ENCODE measurements at regions not wholly inside any gene's neighbourhood (a gene's known extent, or its start where the extent isn't known, plus 50 kb on each side); places are given as distances from the start of the nearest gene placed in this dataset.

DNA sequence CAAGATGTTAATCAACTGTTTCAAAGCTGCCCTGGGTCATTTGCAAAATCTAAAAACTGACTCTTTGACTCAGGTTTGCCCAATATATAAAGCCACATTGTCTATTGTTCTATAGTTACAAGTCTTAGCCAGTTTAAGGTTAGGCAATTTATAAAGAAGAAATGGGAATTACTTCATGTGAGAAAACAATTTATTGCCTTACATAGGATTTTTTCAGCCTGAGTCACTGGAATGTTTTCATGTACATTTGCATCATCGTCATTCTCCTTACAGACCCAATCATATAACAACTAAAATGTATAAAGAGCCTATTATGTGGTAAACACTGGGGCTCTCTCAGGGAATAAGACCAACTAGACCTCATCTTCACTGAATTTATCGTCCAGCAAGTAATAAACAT is 100.3 kb upstream of the PLEKHG7 start:
- H3K4me3 ChIP-seq (replicated peaks; ENCODE audit: low read depth, low read length): no peak overlapping the region
- TF ChIP-seq, protein P1, sequence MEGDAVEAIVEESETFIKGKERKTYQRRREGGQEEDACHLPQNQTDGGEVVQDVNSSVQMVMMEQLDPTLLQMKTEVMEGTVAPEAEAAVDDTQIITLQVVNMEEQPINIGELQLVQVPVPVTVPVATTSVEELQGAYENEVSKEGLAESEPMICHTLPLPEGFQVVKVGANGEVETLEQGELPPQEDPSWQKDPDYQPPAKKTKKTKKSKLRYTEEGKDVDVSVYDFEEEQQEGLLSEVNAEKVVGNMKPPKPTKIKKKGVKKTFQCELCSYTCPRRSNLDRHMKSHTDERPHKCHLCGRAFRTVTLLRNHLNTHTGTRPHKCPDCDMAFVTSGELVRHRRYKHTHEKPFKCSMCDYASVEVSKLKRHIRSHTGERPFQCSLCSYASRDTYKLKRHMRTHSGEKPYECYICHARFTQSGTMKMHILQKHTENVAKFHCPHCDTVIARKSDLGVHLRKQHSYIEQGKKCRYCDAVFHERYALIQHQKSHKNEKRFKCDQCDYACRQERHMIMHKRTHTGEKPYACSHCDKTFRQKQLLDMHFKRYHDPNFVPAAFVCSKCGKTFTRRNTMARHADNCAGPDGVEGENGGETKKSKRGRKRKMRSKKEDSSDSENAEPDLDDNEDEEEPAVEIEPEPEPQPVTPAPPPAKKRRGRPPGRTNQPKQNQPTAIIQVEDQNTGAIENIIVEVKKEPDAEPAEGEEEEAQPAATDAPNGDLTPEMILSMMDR (IDR thresholded peaks at IDR 0.05; ENCODE audit: low read depth, low read length, missing control alignments): no peak
- DNase-seq (ENCODE audit: extremely low read depth, low read depth): peak; percentile 58

DNA sequence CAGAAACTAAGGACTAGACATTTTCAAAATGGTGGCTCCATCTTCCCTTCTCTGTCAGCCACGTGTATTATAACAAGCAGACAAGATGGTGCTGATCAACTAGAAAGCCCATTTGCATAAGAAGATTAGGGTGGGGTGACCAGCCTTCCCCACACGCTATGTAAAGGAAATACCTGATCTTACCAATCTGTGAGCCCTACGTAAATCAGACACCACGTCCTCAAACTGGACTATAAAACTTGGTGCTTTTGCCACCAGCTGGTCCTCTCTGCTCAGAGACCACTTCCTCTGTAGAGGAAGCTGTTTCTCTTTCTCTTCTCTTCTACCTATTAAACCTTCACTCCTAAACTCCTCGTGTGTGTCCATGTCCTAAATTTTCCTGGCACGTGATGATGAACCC is 101.1 kb upstream of the PLEKHG7 start:
- no peak for DNase-seq (ENCODE audit: extremely low read depth, low read depth)
- no peak overlapping the region for H3K4me3 ChIP-seq (replicated peaks; ENCODE audit: low read depth, low read length)
- TF ChIP-seq, protein P1 (IDR thresholded peaks at IDR 0.05; ENCODE audit: low read depth, low read length, missing control alignments): no peak

DNA sequence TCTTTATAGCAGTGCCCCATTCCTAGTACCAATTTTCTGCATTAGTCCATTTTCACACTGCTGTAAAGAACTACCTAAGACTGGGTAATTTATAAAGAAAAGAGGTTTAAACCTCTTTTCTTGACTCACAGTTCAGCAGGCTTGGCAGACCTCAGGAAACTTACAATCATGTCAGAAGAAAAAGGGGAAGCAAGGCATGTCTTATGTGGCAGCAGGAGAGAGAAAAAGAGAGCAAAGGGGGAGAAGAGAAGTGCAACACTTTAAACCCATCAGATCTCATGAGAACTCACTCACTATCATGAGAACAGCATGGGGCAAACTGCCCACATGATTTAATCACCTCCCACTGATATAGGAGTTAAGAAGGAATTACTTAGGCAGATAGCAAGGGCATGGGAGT is 101.6 kb upstream of the PLEKHG7 start:
- no peak for DNase-seq (ENCODE audit: extremely low read depth, low read depth)
- TF ChIP-seq, protein P1 (IDR thresholded peaks at IDR 0.05; ENCODE audit: low read depth, low read length, missing control alignments): no peak
- H3K4me3 ChIP-seq (replicated peaks; ENCODE audit: low read depth, low read length): no peak overlapping the region

DNA sequence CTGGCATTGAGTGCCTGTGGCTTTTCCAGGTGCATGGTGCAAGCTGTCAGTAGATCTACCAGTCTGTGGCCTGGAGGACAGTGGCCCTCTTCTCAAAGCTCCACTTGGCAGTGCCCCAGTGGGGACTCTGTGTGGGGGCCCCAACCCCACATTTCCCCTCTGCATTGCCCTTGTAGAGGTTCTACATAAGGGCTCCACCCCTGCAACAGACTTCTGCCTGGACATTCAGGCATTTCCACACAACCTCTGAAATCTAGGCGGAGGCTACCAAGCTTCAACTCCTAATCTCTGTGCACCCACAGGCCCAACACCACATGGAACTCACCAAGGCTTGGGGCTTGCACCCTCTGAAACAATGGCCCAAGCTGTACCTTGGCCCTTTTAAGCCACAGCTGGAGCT is 102.7 kb upstream of the PLEKHG7 start:
- H3K4me3 ChIP-seq (replicated peaks; ENCODE audit: low read depth, low read length): no peak overlapping the region
- no peak for DNase-seq (ENCODE audit: extremely low read depth, low read depth)
- TF ChIP-seq, protein P1 (IDR thresholded peaks at IDR 0.05; ENCODE audit: low read depth, low read length, missing control alignments): no peak

GRCh38 chr12:92597997-92598396 is 104.8 kb upstream of the PLEKHG7 start:
- TF ChIP-seq, protein P1 (IDR thresholded peaks at IDR 0.05; ENCODE audit: low read depth, low read length, missing control alignments): no peak
- H3K4me3 ChIP-seq (replicated peaks; ENCODE audit: low read depth, low read length): no peak overlapping the region
- no peak for DNase-seq (ENCODE audit: extremely low read depth, low read depth)

DNA sequence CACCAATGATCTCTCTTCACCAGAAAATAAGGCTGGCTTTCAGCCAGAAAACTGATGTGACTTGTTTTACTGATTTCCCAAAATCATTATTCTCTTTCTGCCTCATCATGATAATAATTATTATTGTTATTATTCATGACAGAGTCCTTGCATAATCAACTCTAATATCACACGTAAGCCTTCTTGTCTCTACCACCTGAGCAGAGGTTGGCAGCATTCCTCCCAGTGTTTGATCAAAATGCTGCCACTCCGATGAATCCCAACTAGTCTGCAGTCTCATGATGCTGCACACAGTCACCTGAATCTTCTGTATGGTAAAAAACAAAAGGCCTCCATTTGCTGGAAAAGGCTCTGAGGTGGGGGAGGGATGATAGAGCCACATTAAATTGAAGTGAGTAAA is 105.7 kb upstream of the PLEKHG7 start:
- H3K4me3 ChIP-seq (replicated peaks; ENCODE audit: low read depth, low read length): no peak overlapping the region
- TF ChIP-seq, protein P1 (IDR thresholded peaks at IDR 0.05; ENCODE audit: low read depth, low read length, missing control alignments): no peak

GRCh38 chr12:92596383-92596782 is 106.4 kb upstream of the PLEKHG7 start:
- H3K4me3 ChIP-seq (replicated peaks; ENCODE audit: low read depth, low read length): no peak overlapping the region
- TF ChIP-seq, protein P1 (IDR thresholded peaks at IDR 0.05; ENCODE audit: low read depth, low read length, missing control alignments): no peak
- no peak for DNase-seq (ENCODE audit: extremely low read depth, low read depth)

More for the DNA sequence above, 105.7 kb upstream of the PLEKHG7 start:
- DNase-seq (ENCODE audit: extremely low read depth, low read depth): no peak
